Activated T-cell treated with anti-CD3 and anti-CD28 coated beads for 24 hours (primary cell): ENCODE measurements at regions not wholly inside any gene's neighbourhood (a gene's known extent, or its start where the extent isn't known, plus 50 kb on each side); places are given as distances from the start of the nearest gene placed in this dataset.
"Not testable (repeated sequence)": the region's sequence is repeated elsewhere in the genome, so short reads cannot be mapped to it uniquely, and the experiment has no call there.

ENCODE experiments used
- DNase-seq: peaks from one replicate; pipeline ENCODE4 v3.0.0-alpha.2; 2020; ENCODE audit warnings: low read depth

DNA sequence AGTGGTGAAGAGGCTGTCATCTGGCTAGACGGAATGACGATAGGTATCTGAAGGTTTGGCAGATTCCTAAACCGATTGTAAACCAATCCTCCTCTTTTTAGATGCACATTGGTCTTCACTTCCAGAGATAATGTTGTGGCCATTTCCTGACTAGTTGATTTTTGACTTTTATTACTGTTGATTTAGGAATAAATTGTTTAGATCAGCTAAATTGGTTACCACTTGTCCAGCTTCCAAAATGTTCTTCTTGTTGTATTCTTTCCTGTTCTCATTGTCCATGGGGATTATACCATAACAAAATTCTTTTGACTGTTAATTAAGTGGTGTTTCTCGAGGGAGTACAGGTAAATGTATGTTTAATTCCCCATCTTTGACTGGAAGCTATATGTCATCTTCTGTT is 119.7 kb downstream of the MACROH2A1 start:
- DNase-seq = no peak

DNA sequence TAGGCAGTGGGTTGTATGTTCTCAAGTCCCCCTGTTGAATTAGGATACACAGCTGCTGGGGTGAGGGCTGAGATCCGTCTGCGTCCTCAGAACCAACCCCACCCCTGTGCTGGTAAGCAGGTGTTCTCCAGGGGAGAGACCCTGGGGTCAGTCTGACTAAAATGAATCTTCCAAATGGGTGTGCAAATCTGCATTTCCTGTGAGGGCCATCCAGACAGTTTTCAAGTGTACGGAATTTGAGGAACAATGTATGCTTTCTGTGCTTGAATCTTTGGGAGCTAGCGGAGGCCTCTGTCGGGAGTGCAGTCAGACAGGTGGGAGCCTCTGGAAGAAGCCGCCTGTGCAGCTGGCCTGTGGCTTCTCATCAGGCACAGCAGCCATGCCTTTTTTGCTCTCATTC is 122.9 kb downstream of the MACROH2A1 start:
- DNase-seq = no peak

DNA sequence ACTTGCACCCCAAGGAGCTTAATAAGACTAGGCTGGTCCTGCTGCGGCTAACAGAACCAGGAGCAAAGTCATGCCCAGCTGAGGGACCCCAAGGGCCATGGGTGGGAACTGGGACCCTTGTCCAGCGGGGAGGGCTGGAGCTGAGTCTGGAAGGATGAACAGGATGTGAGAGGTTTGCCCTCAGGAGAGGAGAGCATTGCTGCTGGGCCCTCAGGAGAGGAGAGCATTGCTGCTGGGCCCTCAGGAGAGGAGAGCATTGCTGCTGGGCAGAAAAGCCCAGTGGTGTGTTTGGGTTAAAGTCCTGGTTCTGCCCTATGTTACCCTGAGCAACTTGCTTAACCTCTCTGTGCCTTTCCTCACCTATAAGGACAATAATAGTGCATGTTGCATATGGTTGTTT is 125.8 kb downstream of the MACROH2A1 start:
- no peak for DNase-seq

DNA sequence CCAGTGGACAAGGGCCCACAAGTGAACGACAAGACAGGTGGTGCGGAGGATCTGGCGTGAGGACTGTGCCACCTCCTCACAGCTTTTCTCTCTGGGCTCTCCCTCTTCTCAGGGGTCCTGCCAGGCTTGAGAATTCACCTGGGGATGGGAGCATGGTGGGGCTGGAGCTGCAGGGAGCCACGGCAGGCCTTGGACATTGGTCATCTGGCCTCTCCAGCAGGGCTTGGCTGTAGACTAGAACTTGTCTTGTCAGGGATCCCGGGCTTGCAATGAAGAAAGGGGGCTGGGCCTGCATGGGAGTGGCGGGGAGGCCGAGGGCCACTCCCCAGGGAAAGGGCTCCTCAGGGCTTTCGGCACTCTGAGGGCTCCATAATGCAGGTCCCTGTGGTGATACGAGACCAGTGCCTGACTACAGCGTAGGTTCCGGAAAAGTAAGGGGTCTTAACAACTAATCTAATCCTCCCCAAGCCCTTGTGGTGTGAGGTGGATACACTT is 126.7 kb downstream of the MACROH2A1 start:
- DNase-seq = no peak

DNA sequence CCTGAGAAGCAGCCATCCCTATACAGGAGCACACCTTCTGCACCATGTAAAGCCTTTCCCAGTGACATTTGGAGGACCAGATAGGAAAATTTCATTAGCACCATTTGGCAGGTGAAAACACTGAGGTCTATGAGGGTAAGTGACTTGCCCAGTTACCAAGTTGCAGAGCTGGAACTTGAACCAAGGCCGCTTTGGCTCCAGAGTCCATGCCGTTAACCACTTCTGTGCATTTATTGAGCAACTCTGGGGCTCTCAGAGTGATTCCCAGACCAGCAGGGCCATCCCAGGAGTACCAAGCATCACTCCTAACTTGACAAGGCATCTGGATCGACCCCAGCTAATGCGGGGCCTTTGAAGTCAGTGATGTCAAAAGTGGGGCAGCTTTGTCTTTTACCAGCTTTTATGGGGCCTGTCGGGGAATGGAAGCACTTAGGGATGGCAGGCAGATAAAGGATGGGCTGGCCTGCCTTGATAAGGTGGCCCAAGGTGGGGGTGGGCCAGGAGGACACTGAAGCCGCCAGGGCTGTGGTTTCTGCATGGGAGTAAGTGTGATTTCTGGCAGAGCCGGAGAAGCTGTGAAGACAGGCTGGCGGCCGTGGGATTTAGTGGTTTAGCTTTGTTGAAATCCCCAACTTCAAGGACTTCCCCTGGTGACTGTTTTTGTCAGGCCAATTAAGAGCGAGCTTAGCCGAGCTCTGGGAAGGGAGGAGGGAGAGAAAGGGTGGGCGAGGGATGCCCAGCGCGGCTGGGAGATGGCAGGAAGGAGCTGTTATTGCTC is 127.3 kb downstream of the MACROH2A1 start:
- no peak for DNase-seq

DNA sequence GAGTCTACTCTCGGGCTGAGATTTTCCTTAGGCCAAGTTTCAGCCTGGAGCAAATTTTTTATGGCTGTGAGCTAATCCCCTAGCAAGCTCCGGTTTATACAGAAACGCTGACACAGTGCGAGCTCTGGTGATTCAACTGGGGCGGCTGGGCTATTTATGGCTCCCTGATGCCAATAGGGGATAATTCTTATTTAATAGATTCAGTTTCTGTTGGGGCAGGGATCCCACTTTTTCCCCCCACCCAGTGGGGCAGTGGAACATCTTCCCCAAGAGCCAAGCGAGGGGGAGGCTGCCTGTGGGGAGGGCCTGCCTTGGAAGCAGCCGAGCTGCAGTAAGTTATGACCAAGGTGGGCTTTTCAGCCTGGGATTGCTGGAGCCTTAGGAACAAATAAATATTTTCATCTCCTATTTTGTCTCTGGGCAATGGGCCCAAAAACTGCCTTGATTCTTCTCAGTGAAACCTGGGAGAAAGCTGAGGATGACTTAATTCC is 129.1 kb downstream of the MACROH2A1 start:
- DNase-seq = no peak

DNA sequence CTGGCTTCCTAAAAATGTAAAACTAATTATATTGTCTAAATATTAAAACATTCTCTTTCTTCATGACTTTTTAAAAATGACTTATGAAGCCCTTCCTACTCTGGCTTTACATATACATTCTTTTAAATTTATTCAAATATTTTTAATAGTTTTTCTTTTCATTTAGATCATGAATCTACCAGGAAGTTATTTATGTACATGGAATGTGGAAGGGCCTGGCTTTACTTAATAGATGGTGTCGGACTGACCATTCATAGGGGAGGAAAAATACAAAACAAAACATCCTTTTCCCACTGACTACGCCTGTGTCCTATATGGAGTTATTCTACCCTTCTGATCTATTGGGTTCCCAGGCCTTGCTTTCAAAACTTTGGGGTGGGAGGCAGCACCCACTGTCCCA is 129.8 kb downstream of the MACROH2A1 start:
- DNase-seq = no peak

DNA sequence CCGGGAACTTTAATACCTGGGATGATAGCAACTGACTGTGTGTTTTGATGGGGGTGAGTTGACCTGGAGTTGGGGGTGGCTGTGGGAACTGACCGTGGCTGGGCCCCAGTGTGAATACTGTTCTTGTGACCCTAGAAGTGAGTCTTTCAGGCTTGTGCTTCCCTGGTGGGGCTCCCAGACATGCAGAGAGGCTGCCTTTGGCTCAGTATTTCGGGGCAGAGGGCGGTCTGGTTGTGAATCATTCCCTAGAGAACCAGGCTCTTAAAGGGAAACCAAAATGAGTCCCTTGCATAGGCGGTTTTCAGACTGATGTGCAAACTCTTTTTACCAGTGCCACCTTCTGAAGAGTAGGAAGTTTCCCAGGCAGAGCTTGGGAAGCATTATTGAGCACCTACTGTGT is 132.1 kb downstream of the MACROH2A1 start:
- DNase-seq = no peak

DNA sequence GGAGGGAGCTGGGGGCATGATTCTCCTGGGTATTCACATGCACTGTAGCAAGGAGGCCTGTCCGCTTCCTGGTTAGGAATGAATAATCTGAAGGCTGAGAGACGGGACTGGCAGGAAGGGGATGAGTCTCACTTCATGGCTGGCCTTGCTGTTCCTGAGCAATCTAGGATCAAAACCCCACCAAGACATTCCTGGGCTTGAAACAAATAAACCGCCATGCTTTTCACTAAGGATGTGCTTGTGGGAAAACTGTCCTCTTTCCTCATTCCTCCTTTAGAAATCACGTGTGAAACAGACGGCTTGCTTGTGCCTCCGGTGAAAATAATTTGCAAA is 132.8 kb downstream of the MACROH2A1 start:
- no peak for DNase-seq

DNA sequence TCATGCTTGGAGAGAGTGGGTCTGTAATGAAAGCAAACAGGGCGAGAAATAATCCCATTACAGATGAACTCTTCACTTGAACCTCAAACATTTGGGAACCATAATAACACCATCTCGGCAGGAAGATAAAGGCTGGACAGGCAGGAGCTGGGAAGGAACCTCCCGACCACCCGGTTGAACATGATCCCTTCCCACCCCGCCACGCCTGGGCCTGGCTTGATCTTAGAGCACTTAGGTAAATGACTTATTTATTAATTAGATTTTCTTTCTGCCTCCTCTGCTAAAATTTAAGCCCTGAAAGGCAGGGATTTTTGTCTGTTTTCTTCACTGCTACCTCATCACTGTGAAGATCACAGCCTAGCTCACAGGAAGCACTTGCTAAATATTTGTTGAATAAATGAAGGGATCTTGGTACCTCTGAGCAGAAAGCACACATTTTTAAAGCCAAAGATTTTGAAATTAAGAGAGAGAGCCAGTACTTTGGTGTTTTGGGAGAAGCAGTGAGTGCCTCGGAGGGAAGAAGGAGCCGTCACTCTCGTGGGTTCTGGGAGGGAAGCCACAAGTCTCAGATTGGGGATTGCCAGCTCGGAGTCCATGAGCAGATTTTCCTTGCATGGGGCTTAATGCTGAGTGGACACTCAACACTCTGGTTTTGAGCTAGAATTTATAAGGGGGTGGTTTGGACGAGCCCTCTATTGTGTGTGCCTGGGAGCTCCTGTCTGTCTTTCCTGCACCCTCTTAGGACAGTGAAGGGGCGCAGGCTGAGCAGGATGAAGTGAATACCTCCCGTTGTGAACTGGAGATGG is 133.3 kb downstream of the MACROH2A1 start:
- no peak for DNase-seq

DNA sequence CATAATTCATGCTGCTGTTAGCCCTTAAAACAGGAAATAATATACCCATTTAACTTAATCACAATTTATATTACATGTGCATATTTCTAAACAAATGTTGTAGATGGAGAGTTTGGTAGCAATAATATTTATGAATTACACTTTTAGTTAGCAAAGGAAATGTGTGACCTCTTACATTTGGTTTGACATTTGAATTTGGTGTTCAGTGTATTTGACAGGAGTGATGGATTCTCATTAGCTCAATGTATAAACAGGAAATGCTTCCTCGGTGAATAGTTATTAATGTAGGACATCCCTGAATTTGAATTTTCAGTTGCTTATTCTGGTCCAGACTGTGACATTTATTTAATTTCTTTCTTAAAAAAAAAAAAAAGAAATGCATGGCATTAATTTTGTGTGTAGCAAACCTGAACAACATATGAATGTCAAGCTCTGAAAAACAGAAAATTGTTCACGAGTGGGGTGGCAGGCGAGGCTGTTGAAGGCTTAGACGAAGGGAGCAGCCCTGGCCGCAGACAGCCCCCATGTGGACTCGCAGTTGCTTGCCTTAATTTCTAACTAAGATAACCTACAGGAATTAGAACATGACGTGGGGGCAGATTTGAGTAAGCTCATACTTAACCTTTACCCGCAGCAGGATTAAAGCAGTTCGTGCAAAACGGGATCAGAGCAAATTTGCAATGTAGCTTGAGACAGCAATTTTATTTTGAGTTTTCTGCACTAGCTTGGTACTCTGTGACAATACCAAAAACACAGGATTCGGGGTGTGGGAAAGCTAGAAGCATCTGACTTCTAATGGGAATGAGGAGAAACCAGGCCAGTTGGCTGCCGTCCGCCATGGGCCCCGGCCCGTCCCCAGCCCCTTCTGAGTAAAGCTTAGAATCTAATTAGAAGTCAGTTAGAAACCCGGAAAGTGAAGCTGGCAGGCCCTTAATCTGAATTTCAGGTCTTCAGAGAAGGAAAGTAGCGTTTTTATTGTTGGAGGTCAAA is 134.3 kb downstream of the MACROH2A1 start:
- DNase-seq = no peak

DNA sequence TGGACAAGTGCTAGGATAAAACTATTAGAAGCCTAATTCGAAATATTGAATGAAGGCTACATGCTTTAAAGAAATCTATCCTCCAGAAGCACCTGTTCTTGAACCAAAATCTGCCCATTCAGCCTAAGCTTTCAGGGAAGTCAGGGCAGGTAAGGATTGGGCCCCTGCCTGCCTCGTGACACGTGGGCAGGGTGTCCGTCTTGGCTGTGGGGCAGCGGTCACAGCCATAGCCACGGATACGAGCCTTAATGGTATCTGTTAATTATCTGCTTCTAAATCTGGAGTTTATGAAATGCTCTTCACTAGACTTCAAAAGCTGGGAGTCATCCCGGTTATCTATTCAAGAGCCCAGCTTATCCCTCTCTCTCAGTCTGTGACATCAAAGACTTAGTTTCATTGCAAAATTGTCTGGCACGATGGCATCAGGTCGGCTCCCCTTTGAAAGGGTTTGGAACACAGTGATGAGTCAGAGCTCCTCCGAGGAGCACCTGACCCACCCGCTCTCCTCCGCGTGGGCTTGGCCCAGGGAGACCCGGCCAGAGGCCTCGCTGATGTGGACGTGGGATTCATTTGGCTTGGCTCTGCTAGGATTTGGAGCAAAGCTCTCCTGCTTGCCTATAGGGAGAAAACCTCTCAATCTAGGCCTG is 135.9 kb downstream of the MACROH2A1 start:
- no peak for DNase-seq

DNA sequence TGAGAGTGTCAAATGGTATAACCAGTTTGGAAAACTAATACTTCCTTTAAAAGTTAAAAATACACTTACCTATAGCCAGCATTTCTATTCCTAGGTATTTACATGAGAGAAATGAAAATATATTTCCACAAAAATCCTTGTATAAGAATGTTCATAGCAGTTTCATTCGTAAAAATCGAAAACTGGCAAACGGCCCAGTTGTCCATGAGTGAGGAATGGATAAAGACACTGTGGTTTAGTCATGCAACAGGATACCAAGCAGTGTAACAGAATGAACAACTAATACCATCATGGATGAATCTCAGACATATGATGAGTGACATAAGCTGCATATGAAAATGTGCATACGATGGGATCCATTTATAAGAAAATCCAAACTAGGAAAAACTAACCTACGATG is 136.7 kb downstream of the MACROH2A1 start:
- DNase-seq = no peak

DNA sequence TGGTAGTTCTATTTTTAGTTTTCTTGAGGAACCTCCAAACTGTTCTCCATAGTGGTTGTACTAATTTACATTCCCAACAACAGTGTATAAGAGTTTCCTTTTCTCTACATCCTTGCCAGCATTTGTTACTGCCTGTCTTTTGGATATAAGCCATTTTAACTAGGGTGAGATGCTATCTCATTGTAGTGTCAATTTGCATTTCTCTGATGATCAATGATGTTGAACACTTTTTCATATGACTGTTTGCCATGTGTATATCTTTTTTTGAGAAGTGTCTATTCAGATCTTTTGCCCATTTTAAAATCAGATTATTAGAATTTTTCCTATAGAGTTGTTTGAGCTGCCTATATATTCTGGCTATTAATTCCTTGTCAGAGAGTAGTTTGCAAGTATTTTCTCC is 138.9 kb downstream of the MACROH2A1 start:
- not testable (repeated sequence) for DNase-seq

DNA sequence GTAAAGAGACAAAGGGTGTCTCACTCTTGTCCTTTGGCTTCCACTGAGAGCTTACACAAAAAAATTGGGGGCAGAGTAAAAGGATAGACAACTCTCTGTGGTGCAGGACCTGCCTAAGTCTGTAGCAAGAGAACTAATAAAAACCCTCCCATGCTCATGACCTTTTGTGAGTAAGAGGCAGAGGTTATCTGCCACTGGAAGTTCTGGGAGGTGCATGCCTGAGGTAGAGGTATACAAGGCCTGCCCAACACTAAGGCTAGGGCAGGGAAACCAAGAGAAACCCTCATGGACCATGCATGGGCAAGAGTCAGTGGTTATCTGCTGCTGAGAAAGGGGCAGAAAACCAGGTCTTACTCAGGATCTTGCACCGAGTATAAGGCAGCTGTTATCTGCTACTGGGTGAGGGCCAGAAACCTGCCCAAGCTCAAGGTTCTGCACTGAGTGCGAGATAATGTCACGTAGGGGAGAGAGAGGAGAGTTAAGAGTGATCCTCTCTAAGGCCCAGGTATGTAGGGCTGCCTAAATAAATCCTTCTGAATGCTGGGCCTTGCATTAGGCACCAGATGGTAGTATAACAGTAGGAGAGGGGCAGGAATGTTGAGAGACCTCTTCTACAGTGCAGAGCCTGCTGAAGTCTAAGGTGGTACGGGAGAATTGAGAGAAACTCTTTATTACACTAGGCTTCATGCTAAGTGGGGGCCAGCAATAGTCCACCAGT is 143.4 kb downstream of the MACROH2A1 start:
- no peak for DNase-seq

DNA sequence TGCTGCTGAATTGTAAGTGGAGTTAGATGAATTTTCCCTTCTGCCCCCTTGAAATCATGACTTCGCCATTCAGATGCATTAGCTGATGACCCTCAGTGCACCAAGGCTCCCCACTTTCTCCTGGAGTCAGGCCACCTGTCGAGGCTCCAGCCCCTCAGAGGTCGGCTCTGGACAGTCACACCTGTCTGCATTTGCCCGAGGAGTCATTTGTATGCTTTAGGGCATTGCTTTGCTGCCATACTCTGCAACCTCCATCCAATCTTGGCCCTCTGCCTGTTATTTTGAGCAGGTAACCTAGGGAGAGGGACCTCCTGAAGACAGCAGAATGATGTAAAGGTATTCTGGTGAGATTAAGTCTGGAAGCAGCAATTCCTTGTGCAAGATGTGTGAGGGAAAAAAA is 144.8 kb downstream of the MACROH2A1 start:
- DNase-seq = no peak

DNA sequence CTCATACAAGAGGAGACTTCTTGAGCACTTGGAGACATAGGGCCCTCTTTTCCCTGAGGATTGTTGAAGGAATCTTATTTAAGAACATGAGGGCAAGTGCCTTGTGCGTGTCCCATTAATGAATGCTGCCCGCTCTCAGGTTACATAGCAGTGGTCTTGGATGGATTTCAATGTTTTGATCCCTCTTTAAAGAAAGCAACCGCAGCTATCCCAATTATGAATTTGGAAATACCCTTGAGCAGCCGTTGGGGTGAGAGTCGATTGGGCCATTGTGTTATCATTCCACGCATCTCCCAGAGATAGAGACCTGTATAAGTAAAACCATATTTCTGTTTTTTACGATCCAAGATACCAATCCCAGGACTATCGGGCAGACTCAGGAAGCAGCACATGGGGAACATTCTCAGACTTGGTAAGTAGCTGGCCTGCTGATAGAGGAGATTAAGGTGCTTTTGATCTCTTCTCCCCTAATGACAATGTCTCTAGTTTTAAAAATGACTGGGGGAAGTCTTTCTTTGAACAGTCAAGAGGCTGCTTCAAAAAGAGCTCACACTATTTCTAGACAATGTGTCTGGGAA is 145.3 kb downstream of the MACROH2A1 start:
- no peak for DNase-seq

DNA sequence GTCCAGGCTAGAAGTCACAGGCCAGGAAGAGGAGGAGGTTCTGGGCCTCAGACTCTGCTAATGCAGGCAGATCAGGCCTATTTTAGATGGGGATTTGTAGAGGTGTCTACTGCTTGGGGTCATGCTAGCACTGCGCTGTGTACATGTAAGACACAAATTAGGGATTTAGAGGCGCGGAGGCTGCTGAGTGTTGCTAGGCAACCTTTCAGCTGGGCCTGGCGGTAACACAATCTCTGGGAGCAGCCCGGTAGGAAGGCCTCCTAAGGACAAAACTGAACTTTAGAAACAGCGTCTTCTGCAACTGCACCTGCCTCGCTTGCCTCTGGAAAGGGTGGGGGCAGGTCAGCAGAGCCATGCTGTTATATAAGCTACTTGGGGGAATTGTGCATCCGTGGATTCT is 147.9 kb downstream of the MACROH2A1 start:
- no peak for DNase-seq

DNA sequence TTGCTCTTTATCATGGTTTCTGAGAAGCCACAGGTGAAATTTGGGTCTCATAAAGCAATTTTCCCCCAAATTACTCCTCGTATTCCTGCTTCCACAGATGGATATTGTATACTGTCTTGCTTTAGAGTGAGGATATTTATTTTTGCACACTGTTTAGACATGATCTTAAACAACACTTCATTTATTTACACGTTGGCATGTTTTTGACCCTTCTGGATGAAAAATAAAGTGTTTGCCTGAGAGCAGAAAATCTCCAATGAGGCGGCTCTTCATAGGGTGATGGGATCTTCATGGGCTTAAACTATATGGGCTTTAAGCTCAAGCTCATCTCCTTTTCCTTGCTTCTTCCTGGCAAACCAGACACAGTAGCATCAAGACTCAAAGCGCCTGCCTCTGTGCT is 148.4 kb downstream of the MACROH2A1 start:
- no peak for DNase-seq

DNA sequence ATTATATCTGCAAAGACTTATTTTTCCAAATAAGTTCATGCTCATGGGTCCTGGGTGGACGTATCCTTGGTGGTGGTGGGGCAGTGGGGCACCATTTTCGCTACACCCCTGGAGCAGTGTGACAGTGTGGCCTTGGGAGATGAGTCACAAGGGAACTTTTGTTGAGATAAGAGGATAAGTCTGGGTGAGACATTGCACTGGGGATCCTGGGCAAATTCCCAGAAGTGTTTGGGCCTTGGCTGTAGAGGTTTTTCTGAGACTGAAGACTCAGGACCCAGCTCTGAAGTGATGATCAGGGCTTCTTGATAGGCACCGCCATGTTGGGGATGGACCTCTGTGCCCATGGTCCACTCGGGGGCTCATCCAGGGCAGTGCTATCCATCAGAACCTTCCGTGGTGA is 149.4 kb downstream of the MACROH2A1 start:
- DNase-seq = no peak

DNA sequence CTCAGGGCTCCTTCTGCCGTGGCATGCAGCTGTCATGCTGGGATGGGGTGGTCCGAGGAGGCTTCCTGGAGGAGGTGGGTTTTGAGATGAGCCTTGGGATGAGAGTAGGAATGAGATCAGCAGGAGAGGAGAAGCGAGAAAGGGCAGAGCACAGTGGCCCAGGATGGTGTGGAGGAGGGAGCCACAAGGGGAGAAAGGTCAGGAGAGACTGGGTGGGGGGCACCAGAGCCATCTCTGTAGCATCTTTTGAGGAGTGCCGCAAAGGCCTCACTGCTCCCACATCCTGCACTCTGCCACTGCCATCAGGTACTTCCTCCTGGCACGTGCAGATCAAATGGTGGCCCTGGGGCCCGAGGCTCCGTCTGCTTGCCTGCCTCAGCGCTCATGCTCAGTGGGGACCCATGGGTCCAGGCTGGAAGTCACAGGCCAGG is 150.2 kb downstream of the MACROH2A1 start:
- DNase-seq = no peak
